HG02840 (cell line): ENCODE measurements at regions not wholly inside any gene's neighbourhood (a gene's known extent, or its start where the extent isn't known, plus 50 kb on each side); places are given as distances from the start of the nearest gene placed in this dataset.

Experiments used
- ATAC-seq: cut with Tn5 transposase; IDR thresholded peaks from one replicate; pipeline ENCODE4 v1.9.1; 2021; ENCODE audit warnings: mild to moderate bottlenecking, moderate library complexity, moderate number of reproducible peaks; ENCODE audit not compliant: unreplicated experiment, low FRiP score

DNA sequence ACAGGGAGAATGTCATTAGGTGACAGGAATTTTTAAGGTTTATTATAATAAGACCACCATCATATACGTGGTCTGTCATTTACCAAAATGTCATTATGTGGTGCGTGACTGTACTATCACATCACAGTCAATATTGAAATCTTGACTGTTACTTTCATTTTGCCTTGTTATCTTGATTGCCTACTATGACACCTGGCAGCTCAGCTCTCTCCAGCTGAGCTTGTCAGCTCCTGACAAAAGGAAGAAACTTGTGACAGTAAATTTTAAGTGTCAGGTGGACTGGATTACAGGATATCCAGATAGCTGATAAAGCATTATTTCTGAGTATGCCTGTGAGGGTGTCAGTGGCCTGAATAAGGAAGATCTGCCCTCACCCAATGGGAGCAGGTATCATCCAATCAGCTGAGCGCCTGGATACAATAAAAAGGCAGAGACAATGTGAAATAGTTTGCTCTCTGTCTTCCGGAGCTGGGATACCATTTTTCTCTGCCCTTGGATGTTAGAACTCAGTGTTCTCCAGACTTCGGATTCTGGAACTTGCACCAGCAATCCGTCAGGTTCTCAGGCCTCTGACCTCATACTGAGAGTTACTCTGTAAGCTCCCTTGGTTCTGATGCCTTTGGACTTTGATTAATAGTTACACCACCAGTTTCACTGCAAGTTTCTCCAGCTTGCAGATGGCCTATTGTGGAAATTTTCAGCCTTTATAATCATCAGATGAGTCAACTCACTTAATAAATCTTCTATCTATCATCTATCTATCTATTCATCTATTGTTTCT, 1454.7 kb upstream of the IGFBP7 start:
- no peak for ATAC-seq

DNA sequence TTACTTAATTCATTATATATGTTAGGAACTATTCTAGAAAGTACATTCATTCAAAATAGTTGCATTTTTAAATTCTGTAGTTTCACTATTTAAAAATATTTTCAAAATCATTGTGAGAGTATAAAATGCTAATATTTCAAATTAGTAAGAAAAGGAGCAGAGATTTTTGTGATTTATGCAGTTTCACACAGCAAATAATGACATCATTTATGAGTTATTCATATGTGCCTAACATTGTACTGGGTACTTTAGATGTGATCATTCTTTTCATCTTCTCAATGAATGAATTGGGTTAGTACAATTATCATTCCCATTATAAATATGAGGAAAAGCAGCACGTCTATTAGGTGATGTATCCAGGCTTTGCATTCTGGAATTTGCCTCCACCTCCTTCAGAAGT, 1451.0 kb upstream of the IGFBP7 start:
- ATAC-seq: no peak

DNA sequence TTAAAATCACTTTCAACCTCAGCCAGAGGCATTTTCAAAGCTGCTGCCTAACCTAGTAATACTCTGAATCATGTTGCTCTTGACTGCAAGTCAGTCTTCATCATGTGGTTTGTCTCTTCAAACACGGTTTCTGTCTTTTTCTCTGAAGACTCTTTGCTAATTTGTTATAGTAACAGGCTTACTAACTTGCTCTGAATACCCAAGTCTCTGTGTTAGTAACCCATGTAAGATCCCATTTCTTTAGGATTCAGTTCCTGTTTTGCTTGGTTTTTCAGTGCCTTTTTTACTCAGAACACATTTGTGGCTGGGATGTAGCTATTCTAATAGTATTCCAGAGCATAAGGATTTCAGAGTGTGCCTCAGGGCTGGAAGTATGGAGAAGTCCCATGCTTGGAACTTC, 1450.6 kb upstream of the IGFBP7 start:
- no peak for ATAC-seq

DNA sequence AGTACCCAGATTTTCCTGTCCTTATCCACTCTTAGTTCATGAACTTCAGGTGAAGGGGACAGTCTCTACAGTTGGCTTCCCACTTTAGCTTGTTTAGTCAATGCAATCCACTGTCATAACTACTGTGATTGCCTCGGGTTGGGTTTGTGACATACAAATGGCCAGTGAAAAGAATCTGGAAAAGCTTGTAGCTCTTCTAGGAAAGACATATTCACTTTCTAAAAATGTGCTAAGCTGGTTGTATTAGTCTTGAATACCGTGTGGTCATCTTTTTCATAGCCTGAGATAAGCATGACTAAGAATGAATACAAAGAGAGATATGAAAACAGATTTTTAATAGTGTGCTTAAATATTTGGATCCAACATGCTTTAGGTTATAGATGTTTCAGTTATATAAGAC, 1443.5 kb upstream of the IGFBP7 start:
- no peak for ATAC-seq

DNA sequence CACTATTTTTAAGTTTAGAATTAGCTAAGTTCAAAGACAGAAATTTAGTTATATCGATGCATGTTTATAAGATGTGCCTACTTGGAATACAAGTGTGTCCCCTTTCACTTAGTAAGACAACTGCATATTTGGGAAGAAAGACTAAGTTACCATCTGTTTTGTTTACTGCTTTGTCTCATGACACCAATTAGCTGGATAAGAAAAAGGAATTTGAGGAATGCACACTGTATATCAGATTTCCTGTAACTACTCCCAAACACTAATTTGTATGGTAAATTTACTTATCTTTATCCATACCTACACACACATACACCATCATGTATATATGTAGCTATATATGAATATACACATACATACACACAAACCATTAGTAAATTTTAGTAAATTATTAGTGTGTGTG, 1442.8 kb upstream of the IGFBP7 start:
- no peak for ATAC-seq

DNA sequence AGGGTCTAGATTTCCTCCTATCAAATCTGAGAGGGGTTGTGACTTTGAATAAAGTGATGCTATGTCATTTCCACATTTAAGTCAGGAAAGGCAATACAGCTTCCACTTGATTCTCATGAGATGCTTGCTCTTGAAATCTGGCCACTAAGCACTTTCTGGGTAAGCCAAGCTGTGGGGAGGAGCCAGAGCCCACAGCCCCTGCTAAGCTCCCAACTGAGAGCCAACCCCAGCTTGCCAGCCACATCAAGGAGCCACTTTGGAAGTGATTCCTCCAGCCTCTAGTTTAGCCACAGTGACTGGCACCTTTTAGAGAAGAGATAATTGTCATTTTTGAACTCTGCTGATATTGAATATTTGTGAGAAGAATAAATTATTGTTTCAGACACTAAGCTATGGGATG, 1441.5 kb upstream of the IGFBP7 start:
- ATAC-seq: no peak

DNA sequence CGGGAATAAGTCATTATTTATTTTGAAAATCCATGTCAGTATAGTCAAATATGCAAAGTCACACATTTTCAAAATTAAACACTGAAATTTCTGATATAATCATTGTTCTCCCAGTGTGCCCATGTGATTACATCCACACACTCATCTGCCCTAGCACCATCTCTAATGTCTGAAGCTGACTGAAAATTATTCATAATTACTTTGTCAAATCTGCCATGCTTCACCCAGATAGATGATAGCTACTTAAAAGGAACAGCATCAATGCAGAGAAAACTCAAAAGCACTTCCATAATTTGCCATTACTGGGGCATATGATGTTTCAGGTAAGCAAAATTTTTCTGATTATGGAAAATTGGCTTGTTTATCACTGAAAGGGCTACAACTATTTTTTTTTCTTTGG, 1433.3 kb upstream of the IGFBP7 start:
- no peak for ATAC-seq

DNA sequence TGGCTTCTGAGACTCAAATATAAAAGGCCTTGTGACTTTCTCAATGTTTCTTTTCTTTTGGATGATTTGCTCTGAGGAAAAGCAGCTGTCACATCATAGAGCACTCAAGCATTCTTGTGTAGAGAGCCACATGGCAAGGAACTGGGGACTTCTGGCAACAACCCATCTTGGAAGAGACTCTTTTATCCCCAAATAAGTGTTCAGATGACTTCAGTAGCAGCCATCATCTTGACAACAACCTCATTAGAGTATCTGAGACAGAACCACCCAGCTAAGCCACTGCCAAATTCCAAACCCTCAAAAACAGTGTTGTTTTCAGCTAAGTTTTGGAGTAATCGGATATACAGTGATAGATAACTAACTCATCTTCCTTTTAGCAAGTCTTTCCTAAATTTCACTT, 1431.7 kb upstream of the IGFBP7 start:
- no peak for ATAC-seq

DNA sequence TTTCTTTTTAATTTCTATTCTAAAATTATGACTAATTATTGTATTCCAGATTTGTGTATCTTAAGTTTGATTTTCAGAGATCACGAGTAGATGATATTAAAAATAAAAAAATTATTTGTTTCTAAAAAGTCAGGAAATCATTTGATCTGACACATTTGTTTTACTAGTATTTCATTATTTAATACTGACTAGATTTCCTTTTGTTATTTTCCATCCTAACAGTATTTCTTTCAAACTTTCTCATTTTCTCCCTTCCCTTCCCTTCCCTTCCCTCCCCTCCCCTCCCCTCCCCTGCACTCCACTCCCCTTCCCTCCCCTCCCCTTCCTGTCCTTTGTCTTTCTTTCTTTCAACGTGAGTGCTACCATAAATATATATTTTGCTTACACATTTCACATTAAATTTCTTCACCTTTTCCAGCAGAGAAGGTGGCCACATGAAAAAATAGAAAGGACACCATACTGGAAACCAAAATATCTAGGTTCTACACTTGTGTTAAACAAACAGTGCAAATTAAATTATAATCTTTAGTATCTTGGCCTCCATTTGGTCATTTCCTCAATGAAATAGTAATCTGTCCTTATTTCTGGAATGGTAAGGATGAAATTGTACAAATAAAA, 1412.7 kb upstream of the IGFBP7 start:
- no peak for ATAC-seq

DNA sequence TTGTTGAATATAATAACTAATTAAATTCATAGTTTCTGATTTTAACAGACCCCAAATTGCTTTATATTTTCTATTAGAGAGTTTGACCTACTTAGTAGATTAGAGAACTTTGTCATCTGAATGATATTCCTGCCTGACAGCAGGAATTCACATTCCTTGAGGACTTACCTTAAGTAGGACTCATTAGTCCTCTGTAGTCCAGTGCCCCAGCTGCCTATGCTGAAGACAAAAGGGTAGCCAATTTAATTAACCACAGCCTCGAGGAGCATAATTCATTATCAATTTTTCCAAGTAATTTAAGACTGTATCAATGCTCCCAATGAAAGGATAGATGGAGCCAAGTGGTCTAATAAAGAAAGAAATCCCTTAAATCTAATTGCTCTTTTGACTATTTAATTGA, 1405.0 kb upstream of the IGFBP7 start:
- ATAC-seq: no peak

DNA sequence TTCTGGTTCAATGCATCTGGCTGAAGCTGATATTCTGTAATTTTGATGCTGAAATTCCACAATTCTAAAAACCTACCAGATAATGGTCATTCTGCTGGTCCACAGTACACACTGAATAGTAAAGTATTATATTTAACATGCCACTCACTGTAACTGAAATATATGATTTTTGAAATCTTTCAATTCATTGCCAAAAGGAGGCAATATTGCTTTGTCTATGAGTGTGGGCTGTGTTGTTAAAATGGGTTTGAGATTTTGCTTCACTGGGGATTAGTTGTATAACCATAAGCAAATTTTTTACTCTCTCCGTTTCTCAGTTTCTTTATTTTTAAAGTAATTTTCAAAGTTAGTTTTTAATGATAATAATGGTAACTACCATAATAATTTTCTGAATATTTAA, 1404.1 kb upstream of the IGFBP7 start:
- ATAC-seq: no peak

DNA sequence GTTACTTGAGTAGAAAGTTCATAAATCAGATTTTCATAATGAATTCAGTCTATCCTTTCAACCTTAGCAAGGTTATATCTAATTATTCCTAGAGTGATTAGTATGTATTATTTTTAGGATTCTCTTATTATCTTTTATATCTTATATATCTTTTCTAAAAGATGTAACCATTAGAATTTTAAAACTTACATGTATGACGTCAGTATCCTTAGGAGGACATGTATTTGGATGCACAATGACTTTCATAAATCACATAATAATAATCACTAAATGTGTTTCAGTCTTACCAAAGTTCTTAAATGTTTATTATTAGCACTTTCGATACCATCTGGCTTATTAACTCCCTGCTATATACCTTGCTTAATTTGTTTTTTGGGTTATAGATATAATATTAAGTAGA, 1400.5 kb upstream of the IGFBP7 start:
- no peak for ATAC-seq

DNA sequence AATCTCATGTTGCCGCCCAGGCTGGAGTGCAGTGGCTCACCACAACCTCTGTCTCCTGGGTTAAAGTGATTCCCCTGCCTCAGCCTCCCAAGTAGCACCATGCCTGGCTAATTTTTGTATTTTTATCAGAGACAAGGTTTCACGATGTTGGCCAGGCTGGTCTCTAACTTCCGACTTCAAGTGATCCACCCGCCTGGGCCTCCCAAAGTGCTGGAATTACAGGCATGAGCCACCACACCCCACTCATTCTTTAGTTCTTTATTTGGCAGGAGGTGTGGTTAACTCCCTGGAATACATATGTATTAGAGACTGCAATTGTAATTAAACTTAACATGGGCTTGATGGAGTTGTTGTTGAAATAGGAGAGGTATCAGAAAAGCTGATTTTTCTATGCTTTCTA, 1396.9 kb upstream of the IGFBP7 start:
- ATAC-seq: no peak

DNA sequence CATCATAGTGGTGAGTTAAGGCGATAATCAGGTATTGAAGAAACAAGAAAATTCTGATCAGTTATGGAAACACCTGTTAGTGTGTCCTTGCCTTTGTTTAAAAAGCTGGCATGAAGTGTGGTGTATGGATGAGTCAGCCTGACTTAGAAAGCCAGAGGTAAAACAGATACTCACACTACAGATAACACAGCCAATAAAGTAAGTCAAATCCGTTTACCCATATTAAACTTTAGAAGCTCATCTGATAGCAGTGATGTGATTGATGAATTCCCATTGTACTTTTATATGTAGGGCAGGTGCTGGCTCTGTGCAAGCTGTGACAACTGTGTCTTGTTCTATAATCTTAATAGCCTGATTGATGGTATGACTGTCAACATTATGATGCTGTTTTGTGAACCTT, 1392.7 kb upstream of the IGFBP7 start:
- no peak for ATAC-seq

DNA sequence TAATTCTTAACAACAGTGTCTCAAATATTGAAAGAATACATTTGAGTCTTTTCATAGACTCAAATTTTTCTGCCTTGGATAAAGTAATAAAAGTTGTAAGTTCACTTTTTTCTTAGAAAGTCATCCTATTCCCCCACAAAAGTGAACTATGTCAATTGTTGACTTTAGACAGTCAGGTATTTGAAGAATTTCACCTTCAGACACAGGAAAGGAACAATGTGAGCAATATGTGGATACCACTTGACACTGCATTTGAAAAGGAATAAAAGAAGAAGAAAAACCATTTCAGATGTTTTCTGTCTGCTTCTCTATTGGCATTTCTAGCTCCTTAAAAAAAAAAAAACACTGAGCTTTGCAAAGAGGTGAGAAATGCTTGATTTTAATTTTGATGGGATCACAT, 1389.0 kb upstream of the IGFBP7 start:
- no peak for ATAC-seq

DNA sequence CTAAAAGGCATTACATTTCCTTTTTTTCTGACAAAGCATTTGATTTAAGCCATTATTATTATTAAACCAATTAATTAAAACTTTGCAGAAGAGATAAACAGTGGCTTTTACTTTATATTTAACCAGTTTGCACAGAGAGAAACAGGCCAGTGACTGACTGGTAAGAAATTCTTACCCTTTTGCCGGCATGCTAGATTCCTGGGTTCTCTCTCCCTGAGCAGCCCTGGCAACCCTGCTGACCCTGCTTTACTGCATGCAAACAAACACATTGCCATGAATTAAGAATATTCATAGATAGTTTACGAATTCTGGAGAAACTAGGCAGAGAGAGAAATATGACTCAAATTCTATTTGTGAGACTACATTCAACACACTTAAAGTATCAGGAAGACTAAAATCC, 1381.4 kb upstream of the IGFBP7 start:
- ATAC-seq: no peak

DNA sequence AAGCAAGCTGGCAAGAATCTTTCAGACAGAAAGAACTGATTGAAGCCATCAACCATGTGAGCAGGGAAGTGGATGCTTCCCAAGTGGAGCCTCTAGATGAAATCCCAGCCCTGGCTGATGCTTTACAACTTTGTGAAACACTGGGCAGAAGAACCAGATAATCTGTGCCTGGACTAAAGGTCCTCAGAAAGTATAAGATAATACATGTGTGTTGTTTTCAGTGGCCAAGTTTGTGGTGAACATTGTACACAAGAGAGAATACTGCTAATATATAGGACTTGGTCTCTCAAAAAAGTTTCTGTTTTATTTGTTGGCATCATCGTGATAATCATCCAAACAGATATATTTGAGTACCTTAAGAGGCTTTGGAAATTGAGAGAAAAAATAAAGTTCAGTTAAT, 1367.8 kb upstream of the IGFBP7 start:
- no peak for ATAC-seq

DNA sequence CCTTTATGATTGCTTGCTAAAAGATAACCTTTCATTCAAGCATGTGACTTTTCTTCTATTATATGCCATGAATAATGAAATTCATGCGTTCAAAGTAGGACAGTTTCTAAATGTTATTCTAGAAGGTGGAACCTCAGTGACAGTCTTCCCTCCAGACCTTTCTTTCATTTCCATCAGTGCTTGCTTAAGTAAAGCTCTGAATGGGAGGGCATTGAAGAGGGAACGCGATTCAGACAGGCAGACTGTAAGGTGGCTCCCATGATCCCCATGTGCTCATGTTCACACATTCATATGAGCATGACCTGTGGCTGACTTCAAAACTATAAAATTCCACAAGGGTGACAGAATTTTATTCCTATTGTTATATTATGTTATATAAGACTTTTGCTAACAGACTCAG, 1367.3 kb upstream of the IGFBP7 start:
- ATAC-seq: no peak

DNA sequence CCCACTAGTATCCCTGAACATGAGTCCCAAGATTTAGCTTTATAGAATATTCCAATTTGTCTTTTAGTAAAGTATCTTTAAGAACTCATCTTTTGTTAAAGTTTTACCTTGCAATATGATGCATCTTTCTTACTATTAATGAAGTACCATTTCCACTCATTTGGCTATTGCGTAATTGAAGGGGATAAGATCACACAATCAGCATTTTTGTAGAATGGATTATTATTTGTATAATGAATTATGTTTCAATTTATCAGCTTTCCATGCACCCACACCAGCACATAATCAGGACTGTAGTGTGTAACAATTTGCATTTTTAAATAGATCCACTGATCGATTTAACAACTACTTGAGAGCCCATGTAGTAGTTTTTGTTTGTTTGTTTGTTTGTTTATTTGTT, 1364.9 kb upstream of the IGFBP7 start:
- no peak for ATAC-seq

DNA sequence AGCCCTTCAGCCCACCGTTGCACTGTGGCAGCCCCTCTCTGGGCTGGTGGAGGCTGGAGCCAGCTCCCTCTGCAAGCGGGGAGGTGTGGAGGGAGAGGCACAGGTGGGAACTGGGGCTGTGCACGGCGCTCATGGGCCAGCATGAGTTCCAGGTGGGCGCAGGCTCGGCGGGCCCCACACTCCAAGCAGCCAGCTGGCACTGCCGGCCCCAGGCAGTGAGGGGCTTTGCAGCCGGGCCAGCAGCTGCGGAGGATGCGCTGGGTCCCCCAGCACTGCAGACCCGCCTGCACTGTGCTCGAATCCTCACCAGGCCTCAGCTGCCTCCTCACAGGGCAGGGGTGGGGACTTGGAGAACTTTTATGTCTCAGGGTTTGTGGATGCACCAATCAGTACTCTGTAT, 1354.8 kb upstream of the IGFBP7 start:
- ATAC-seq: no peak

DNA sequence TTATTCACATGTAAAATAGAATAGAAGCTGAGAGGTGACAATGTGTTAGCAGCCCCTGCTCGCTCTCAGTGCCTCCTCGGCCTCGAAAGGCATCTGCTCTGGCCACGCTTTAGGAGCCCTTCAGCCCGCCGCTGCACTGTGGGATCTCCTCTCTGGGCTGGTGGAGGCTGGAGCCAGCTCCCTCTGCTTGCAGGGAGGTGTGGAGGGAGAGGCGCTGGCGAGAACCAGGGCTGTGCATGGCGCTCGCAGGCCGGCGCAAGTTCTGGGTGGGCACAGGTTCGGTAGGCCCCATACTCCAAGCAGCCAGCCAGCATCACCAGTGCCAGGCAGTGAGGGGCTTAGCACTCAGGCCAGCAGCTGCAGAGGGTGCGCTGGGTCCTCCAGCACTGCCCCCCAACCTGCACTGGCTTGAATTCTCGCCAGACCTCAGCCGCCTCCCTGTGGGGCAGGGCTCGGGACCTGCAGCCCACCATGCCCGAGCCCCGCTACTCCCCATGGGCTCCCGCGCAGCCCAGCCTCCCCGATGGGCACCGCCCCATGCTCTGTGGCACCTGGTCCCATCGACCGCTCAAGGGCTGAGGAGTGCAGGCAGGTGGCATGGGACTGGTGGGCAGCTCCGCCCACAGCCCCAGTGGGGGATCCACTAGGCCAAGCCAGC, 1346.7 kb upstream of the IGFBP7 start:
- ATAC-seq: no peak

DNA sequence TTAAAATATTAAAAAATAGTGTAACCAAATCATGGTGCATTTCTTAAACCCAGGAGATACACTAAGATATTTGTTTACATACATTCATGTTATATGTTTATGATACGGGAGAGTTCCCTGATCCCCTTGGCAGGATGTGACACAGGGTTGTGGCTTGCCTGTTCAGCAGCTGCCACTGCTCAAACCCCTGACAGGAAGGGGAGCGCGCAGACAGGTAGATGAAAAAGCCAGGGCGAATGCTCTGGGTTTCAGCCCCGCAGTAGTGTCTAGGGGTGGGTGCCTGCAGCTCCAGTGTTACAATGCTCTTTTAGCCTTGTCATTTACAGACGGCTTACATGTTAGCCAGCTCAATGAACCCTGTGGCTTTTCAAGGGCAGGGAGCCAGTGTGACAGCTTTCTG, 1343.8 kb upstream of the IGFBP7 start:
- ATAC-seq: peak; percentile 66
